Heart left ventricle (tissue), 13 donors: ENCODE measurements at regions not wholly inside any gene's neighbourhood (a gene's known extent, or its start where the extent isn't known, plus 50 kb on each side); places are given as distances from the start of the nearest gene placed in this dataset.

ENCODE experiments used
- POLR2A ChIP-seq, 2 donors: fragments of 450-650 bp; IDR thresholded peaks; one replicate each; pipeline ENCODE4 v1.6.1; 2017; ENCODE audit warnings: antibody characterized with exemption in 2 of 2, mild to moderate bottlenecking in 2 of 2, moderate library complexity in 2 of 2
- TF ChIP-seq, protein P1 (sequence below), 12 donors: fragments of 200-600 bp; sonication (generic) in 4 of 12; IDR thresholded peaks; one replicate each; pipeline versions ENCODE4 v1.5.0 to v1.8.0; 2018 to 2022; ENCODE audit warnings: antibody characterized with exemption in 12 of 12, mild to moderate bottlenecking in 5 of 12
- donor health status: ischemic (EF 13 %, LVEDD 7.1; RV severe dilation, severe dysfunction).
- donor health status: DM: no; HTN: yes; CAD: no.
- donor health status: DM: no; HTN: no; CAD: no.
- donor health status: ischemic (EF 25% LVEDD 6.9; RV normal size, moderate dysfunction).
- donor health status: ischemic (EF 25% LVEDD 5.7; RV mildly dilated, moderate dysfunction).
- donor health status: ischemic (EF 35%, LVEDD 5.7; RV mildly dilated, moderate dysfunction).
- donor health status: nonischemic (EF 11% LVEDD 7.7; RV severe dilation, severe dysfunction).
- donor health status: DM: yes; HTN: yes; CAD: no.
- donor health status: PGD.
- donor health status: ischemic (EF 29% LVEDD 5.4; RV normal size, mild dysfunction).
- donor health status: nonischemic (EF 23%, LVEDD 6.1; RV moderate dilation, normal function).

- TF ChIP-seq, protein P1, sequence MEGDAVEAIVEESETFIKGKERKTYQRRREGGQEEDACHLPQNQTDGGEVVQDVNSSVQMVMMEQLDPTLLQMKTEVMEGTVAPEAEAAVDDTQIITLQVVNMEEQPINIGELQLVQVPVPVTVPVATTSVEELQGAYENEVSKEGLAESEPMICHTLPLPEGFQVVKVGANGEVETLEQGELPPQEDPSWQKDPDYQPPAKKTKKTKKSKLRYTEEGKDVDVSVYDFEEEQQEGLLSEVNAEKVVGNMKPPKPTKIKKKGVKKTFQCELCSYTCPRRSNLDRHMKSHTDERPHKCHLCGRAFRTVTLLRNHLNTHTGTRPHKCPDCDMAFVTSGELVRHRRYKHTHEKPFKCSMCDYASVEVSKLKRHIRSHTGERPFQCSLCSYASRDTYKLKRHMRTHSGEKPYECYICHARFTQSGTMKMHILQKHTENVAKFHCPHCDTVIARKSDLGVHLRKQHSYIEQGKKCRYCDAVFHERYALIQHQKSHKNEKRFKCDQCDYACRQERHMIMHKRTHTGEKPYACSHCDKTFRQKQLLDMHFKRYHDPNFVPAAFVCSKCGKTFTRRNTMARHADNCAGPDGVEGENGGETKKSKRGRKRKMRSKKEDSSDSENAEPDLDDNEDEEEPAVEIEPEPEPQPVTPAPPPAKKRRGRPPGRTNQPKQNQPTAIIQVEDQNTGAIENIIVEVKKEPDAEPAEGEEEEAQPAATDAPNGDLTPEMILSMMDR (IDR thresholded peaks at IDR 0.05), result no peak
- TF ChIP-seq POLR2A (IDR thresholded peaks at IDR 0.05), result no peak
Observed at GRCh38 chr6:25008707-25009392, 73.1 kb upstream of the RIPOR2 start.
